Peyer's patch (tissue), 4 donors: ENCODE measurements at regions not wholly inside any gene's neighbourhood (a gene's known extent, or its start where the extent isn't known, plus 50 kb on each side); places are given as distances from the start of the nearest gene placed in this dataset.

Experiments
- POLR2A ChIP-seq, 2 donors: fragments of 450-650 bp; IDR thresholded peaks; one replicate each; pipeline ENCODE4 v1.5.1; 2017; ENCODE audit warnings: antibody characterized with exemption in 2 of 2, mild to moderate bottlenecking in 2 of 2, moderate library complexity in 2 of 2
- TF ChIP-seq, protein P1 (sequence below), 6 experiments: fragments of 450-650 bp in 4 of 6; fragments of 200-600 bp in 2 of 6; sonication (generic) in 1 of 6; IDR thresholded peaks; one replicate each; pipeline ENCODE4 v1.5.1; 2017 to 2019; ENCODE audit warnings: antibody characterized with exemption in 6 of 6, mild to moderate bottlenecking in 3 of 6, moderate library complexity in 1 of 6

DNA sequence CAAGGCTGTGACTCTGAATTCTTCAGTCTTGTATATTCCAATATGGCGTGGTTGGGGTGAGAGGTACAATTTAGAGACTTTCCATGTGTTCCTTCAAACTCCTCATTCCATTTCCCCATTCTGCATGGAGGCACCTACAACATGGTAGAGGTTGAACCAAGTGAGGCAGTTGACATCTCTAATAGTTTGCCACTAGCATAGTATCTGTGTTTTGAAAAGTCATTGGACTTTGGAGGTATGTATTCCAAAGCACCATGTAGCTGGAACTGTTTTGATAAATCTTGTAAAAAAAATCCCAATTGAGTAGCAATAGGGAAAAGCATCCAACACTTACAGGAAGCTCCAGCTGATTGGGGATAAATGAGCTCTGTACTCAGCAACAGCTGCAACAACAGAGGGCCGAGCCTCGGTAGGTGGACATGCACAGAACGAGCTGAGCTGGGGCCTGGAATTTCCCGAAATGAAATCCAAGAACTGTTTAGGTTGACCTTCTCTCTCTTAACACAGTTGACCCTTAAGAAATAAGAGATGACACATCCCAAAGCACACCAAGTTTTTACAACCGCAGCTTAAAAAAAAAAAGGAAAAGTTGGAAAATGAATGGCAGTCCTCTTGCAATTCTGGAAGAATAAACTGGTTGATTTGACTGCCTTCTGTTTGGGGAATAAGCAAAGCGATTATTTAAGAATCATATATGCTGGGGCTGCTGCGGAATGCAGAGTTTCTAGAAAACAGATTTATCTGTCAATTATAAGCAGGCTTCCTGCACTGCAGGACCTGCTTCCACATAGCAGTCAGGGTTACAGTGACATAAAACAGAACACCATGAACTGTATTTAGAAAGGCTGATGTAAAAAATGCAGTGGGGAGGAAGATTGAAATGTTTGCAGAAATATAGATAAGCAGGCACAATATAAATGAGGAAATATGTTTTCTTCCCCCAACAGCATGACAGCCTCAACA, 194.6 kb upstream of the KRR1 start:
- TF ChIP-seq, protein P1, sequence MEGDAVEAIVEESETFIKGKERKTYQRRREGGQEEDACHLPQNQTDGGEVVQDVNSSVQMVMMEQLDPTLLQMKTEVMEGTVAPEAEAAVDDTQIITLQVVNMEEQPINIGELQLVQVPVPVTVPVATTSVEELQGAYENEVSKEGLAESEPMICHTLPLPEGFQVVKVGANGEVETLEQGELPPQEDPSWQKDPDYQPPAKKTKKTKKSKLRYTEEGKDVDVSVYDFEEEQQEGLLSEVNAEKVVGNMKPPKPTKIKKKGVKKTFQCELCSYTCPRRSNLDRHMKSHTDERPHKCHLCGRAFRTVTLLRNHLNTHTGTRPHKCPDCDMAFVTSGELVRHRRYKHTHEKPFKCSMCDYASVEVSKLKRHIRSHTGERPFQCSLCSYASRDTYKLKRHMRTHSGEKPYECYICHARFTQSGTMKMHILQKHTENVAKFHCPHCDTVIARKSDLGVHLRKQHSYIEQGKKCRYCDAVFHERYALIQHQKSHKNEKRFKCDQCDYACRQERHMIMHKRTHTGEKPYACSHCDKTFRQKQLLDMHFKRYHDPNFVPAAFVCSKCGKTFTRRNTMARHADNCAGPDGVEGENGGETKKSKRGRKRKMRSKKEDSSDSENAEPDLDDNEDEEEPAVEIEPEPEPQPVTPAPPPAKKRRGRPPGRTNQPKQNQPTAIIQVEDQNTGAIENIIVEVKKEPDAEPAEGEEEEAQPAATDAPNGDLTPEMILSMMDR (IDR thresholded peaks at IDR 0.05) = no peak
- TF ChIP-seq POLR2A (IDR thresholded peaks at IDR 0.05) = no peak
